ENCODE measurements at regions not wholly inside any gene's neighbourhood (a gene's known extent, or its start where the extent isn't known, plus 50 kb on each side); places are given as distances from the start of the nearest gene placed in this dataset.

- Histone ChIP-seq H3K4me3 (ENCODE audit: low read length) (no peak overlapping the region), H3K27me3 (ENCODE audit: insufficient read depth, low read length) (no peaks in the 10 kb centered on the region), H3K9me3 (ENCODE audit: low read depth, low read length) (no peaks in the 10 kb centered on the region), H3K4me1 (ENCODE audit: insufficient read depth, low read length) (no peaks in the 10 kb centered on the region)
These were observed 696.9 kb upstream of the C9orf72 start for GRCh38 chr9:28270156-28270555.

- Histone ChIP-seq H3K9me3 (ENCODE audit: low read depth, low read length) (no peaks in the 10 kb centered on the region), H3K4me3 (ENCODE audit: low read length) (no peak overlapping the region), H3K27me3 (ENCODE audit: insufficient read depth, low read length) (no peaks in the 10 kb centered on the region), H3K4me1 (ENCODE audit: insufficient read depth, low read length) (no peaks in the 10 kb centered on the region)
These were observed 698.8 kb upstream of the C9orf72 start for GRCh38 chr9:28272127-28272526.

GRCh38 chr9:28287455-28287854 is 714.2 kb upstream of the C9orf72 start:
- H3K4me1 ChIP-seq (ENCODE audit: insufficient read depth, low read length), result no peaks in the 10 kb centered on the region
- H3K27me3 ChIP-seq (ENCODE audit: insufficient read depth, low read length), result no peaks in the 10 kb centered on the region
- H3K4me3 ChIP-seq (ENCODE audit: low read length), result no peak overlapping the region
- no peaks in the 10 kb centered on the region for H3K9me3 ChIP-seq (ENCODE audit: low read depth, low read length)

- H3K4me3 ChIP-seq (ENCODE audit: low read length), result no peak overlapping the region
- H3K27me3 ChIP-seq (ENCODE audit: insufficient read depth, low read length), result no peaks in the 10 kb centered on the region
- no peaks in the 10 kb centered on the region for H3K4me1 ChIP-seq (ENCODE audit: insufficient read depth, low read length)
- H3K9me3 ChIP-seq (ENCODE audit: low read depth, low read length), result no peaks in the 10 kb centered on the region
These were observed 716.5 kb upstream of the C9orf72 start for GRCh38 chr9:28289746-28290145.

- no peaks in the 10 kb centered on the region for H3K4me1 ChIP-seq (ENCODE audit: insufficient read depth, low read length)
- no peaks in the 10 kb centered on the region for H3K9me3 ChIP-seq (ENCODE audit: low read depth, low read length)
- no peaks in the 10 kb centered on the region for H3K27me3 ChIP-seq (ENCODE audit: insufficient read depth, low read length)
These were observed 720.2 kb upstream of the C9orf72 start for GRCh38 chr9:28293369-28294090.

GRCh38 chr9:28301281-28301680 is 728.0 kb upstream of the C9orf72 start:
- Histone ChIP-seq H3K4me3 (ENCODE audit: low read length) (no peak overlapping the region), H3K27me3 (ENCODE audit: insufficient read depth, low read length) (no peaks in the 10 kb centered on the region), H3K9me3 (ENCODE audit: low read depth, low read length) (peaks cover 4% of the 10 kb centered on the region), H3K4me1 (ENCODE audit: insufficient read depth, low read length) (no peaks in the 10 kb centered on the region)

More at GRCh38 chr9:28293369-28294090, 720.2 kb upstream of the C9orf72 start:
- H3K4me3 ChIP-seq (ENCODE audit: low read length), result no peak overlapping the region

- no peaks in the 10 kb centered on the region for H3K27me3 ChIP-seq (ENCODE audit: insufficient read depth, low read length)
- H3K9me3 ChIP-seq (ENCODE audit: low read depth, low read length), result no peaks in the 10 kb centered on the region
- no peaks in the 10 kb centered on the region for H3K4me1 ChIP-seq (ENCODE audit: insufficient read depth, low read length)
- H3K4me3 ChIP-seq (ENCODE audit: low read length), result no peak overlapping the region
These were observed 744.5 kb upstream of the C9orf72 start for GRCh38 chr9:28317745-28318144.

- Histone ChIP-seq H3K9me3 (ENCODE audit: low read depth, low read length) (no peaks in the 10 kb centered on the region), H3K4me3 (ENCODE audit: low read length) (no peak overlapping the region), H3K27me3 (ENCODE audit: insufficient read depth, low read length) (no peaks in the 10 kb centered on the region), H3K4me1 (ENCODE audit: insufficient read depth, low read length) (no peaks in the 10 kb centered on the region)
These were observed 745.2 kb upstream of the C9orf72 start for GRCh38 chr9:28318515-28318914.

- Histone ChIP-seq H3K9me3 (ENCODE audit: low read depth, low read length) (no peaks in the 10 kb centered on the region), H3K27me3 (ENCODE audit: insufficient read depth, low read length) (no peaks in the 10 kb centered on the region)
These were observed 746.7 kb upstream of the C9orf72 start for GRCh38 chr9:28319981-28320380.

GRCh38 chr9:28320616-28321015 is 747.3 kb upstream of the C9orf72 start:
- no peaks in the 10 kb centered on the region for H3K9me3 ChIP-seq (ENCODE audit: low read depth, low read length)
- H3K4me3 ChIP-seq (ENCODE audit: low read length), result no peak overlapping the region
- no peaks in the 10 kb centered on the region for H3K27me3 ChIP-seq (ENCODE audit: insufficient read depth, low read length)
- no peaks in the 10 kb centered on the region for H3K4me1 ChIP-seq (ENCODE audit: insufficient read depth, low read length)

More at GRCh38 chr9:28319981-28320380, 746.7 kb upstream of the C9orf72 start:
- Histone ChIP-seq H3K4me3 (ENCODE audit: low read length) (no peak overlapping the region), H3K4me1 (ENCODE audit: insufficient read depth, low read length) (no peaks in the 10 kb centered on the region)

- no peaks in the 10 kb centered on the region for H3K9me3 ChIP-seq (ENCODE audit: low read depth, low read length)
- H3K4me3 ChIP-seq (ENCODE audit: low read length), result no peak overlapping the region
- no peaks in the 10 kb centered on the region for H3K4me1 ChIP-seq (ENCODE audit: insufficient read depth, low read length)
- no peaks in the 10 kb centered on the region for H3K27me3 ChIP-seq (ENCODE audit: insufficient read depth, low read length)
These were observed 756.0 kb upstream of the C9orf72 start for GRCh38 chr9:28329323-28329722.

GRCh38 chr9:28332648-28333047 is 759.4 kb upstream of the C9orf72 start:
- no peaks in the 10 kb centered on the region for H3K9me3 ChIP-seq (ENCODE audit: low read depth, low read length)
- H3K4me3 ChIP-seq (ENCODE audit: low read length), result no peak overlapping the region
- H3K27me3 ChIP-seq (ENCODE audit: insufficient read depth, low read length), result no peaks in the 10 kb centered on the region
- no peaks in the 10 kb centered on the region for H3K4me1 ChIP-seq (ENCODE audit: insufficient read depth, low read length)

- Histone ChIP-seq H3K4me1 (ENCODE audit: insufficient read depth, low read length) (no peaks in the 10 kb centered on the region), H3K4me3 (ENCODE audit: low read length) (no peak overlapping the region), H3K27me3 (ENCODE audit: insufficient read depth, low read length) (no peaks in the 10 kb centered on the region), H3K9me3 (ENCODE audit: low read depth, low read length) (no peaks in the 10 kb centered on the region)
These were observed 768.6 kb upstream of the C9orf72 start for GRCh38 chr9:28341913-28342312.

- Histone ChIP-seq H3K4me3 (ENCODE audit: low read length) (no peak overlapping the region), H3K4me1 (ENCODE audit: insufficient read depth, low read length) (no peaks in the 10 kb centered on the region), H3K27me3 (ENCODE audit: insufficient read depth, low read length) (no peaks in the 10 kb centered on the region), H3K9me3 (ENCODE audit: low read depth, low read length) (no peaks in the 10 kb centered on the region)
These were observed 769.6 kb upstream of the C9orf72 start for GRCh38 chr9:28342815-28343338.

GRCh38 chr9:28363151-28363562 is 789.9 kb upstream of the C9orf72 start:
- Histone ChIP-seq H3K4me3 (ENCODE audit: low read length) (no peak overlapping the region), H3K4me1 (ENCODE audit: insufficient read depth, low read length) (no peaks in the 10 kb centered on the region), H3K9me3 (ENCODE audit: low read depth, low read length) (no peaks in the 10 kb centered on the region), H3K27me3 (ENCODE audit: insufficient read depth, low read length) (no peaks in the 10 kb centered on the region)

- no peaks in the 10 kb centered on the region for H3K9me3 ChIP-seq (ENCODE audit: low read depth, low read length)
- H3K27me3 ChIP-seq (ENCODE audit: insufficient read depth, low read length), result no peaks in the 10 kb centered on the region
- H3K4me1 ChIP-seq (ENCODE audit: insufficient read depth, low read length), result no peaks in the 10 kb centered on the region
- no peak overlapping the region for H3K4me3 ChIP-seq (ENCODE audit: low read length)
These were observed 791.8 kb upstream of the C9orf72 start for GRCh38 chr9:28365020-28365640.
